Lower leg skin (tissue), 3 donors: ENCODE measurements at regions not wholly inside any gene's neighbourhood (a gene's known extent, or its start where the extent isn't known, plus 50 kb on each side); places are given as distances from the start of the nearest gene placed in this dataset.
"Not testable (repeated sequence)": the region's sequence is repeated elsewhere in the genome, so short reads cannot be mapped to it uniquely, and the experiment has no call there.

Source experiments
- CTCF ChIP-seq, 3 donors: fragments of 450-650 bp; IDR thresholded peaks; one replicate each; pipeline ENCODE4 v1.5.1; 2016; ENCODE audit warnings: antibody characterized with exemption in 3 of 3, mild to moderate bottlenecking in 3 of 3, moderate library complexity in 2 of 3
- POLR2A ChIP-seq, 2 donors: fragments of 450-650 bp; IDR thresholded peaks; one replicate each; pipeline ENCODE4 v1.6.1; 2016 to 2017; ENCODE audit warnings: antibody characterized with exemption in 2 of 2, mild to moderate bottlenecking in 1 of 2, moderate library complexity in 1 of 2

DNA sequence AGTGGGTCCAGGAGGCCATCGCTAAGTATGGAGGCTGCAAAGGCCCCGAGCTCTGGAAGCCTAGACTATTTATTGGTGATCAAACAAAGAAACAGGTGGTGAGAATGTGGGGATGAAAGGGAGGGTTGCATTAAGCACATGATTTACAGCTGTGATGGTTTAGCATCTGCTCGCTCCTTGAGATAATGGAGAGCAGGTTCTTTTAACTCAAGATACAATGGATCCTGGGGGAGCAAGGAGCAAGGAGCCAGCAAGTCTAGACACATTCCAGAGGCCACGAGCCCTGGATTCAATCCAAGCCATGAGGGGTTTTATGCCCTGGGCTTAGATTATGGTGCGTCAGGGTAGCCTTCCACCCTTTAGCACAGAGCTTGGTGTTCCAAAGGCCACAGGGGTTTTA, 460.3 kb downstream of the GJA1 start:
- not testable (repeated sequence) for TF ChIP-seq CTCF, POLR2A (IDR thresholded peaks at IDR 0.05)
